Fibroblast of skin of back (primary cell): ENCODE measurements at regions not wholly inside any gene's neighbourhood (a gene's known extent, or its start where the extent isn't known, plus 50 kb on each side); places are given as distances from the start of the nearest gene placed in this dataset.

Source experiments
- DNase-seq: peaks from one replicate; pipeline ENCODE4 v3.0.0-alpha.2; 2013

- peak; percentile 21 for DNase-seq
These were observed 90.2 kb downstream of the KCTD12 start for GRCh38 chr13:76795701-76796695.

GRCh38 chr13:76792731-76793347, 93.4 kb downstream of the KCTD12 start:
- DNase-seq: peak; percentile 75

GRCh38 chr13:76790980-76791819, 95.0 kb downstream of the KCTD12 start:
- no peak for DNase-seq

- DNase-seq: peak; percentile 44
These were observed 95.7 kb downstream of the KCTD12 start for GRCh38 chr13:76790526-76790925.

GRCh38 chr13:76783798-76784197, 102.4 kb downstream of the KCTD12 start:
- no peak for DNase-seq

- DNase-seq: peak; percentile 38
These were observed 107.4 kb downstream of the KCTD12 start for GRCh38 chr13:76778853-76779252.

GRCh38 chr13:76777096-76777495, 109.1 kb downstream of the KCTD12 start:
- DNase-seq: no peak

GRCh38 chr13:76775088-76775740, 111.0 kb downstream of the KCTD12 start:
- DNase-seq: no peak

GRCh38 chr13:76773448-76774094, 112.6 kb downstream of the KCTD12 start:
- DNase-seq: no peak

GRCh38 chr13:76772241-76772640, 114.0 kb downstream of the KCTD12 start:
- no peak for DNase-seq

- DNase-seq: peak; percentile 31
These were observed 116.9 kb downstream of the KCTD12 start for GRCh38 chr13:76769271-76769791.

- DNase-seq: no peak
These were observed 117.8 kb downstream of the KCTD12 start for GRCh38 chr13:76768384-76768783.

GRCh38 chr13:76764916-76765315, 121.3 kb downstream of the KCTD12 start:
- DNase-seq: no peak

GRCh38 chr13:76764429-76764828, 121.8 kb downstream of the KCTD12 start:
- DNase-seq: peak; percentile 23

- no peak for DNase-seq
These were observed 123.5 kb downstream of the KCTD12 start for GRCh38 chr13:76762721-76763120.

GRCh38 chr13:76759877-76760276, 126.3 kb downstream of the KCTD12 start:
- DNase-seq: no peak

GRCh38 chr13:76758738-76759137, 127.5 kb downstream of the KCTD12 start:
- DNase-seq: peak; percentile 11

GRCh38 chr13:76758257-76758656, 127.9 kb downstream of the KCTD12 start:
- no peak for DNase-seq

GRCh38 chr13:76756451-76756850, 129.8 kb downstream of the KCTD12 start:
- no peak for DNase-seq

GRCh38 chr13:76754414-76754813, 131.8 kb downstream of the KCTD12 start:
- DNase-seq: peak; percentile 14

GRCh38 chr13:76751278-76751677, 134.9 kb downstream of the KCTD12 start:
- DNase-seq: no peak
